DND-41 (cell line): ENCODE measurements at regions not wholly inside any gene's neighbourhood (a gene's known extent, or its start where the extent isn't known, plus 50 kb on each side); places are given as distances from the start of the nearest gene placed in this dataset.

Experiments
- ATAC-seq: fragments of 200-7000 bp; cut with Tn5 transposase; 3 replicates; pipeline ENCODE4 v1.9.1; 2021; ENCODE audit warnings: low read depth; ENCODE audit not compliant: insufficient read depth
- DNase-seq: peaks from one replicate; pipeline ENCODE4 v3.0.0-alpha.2; 2020
- H2AFZ ChIP-seq: 2 replicates; pipeline ENCODE4 v1.6.0; 2012; ENCODE audit warnings: low read depth, low read length
- H3K27ac ChIP-seq: 2 replicates; pipeline ENCODE4 v1.5.1; 2012; ENCODE audit warnings: low read length, inconsistent platforms
- H3K27me3 ChIP-seq: fragments of 200-600 bp; sonication (generic); 2 replicates; pipeline ENCODE4 v1.6.0; 2012; ENCODE audit warnings: low read length, mild to moderate bottlenecking, inconsistent platforms; ENCODE audit not compliant: insufficient read depth, poor library complexity
- H3K36me3 ChIP-seq: 2 replicates; pipeline ENCODE4 v1.5.1; 2012; ENCODE audit warnings: low read length, inconsistent platforms; ENCODE audit not compliant: insufficient read depth
- H3K4me1 ChIP-seq: 2 replicates; pipeline ENCODE4 v1.5.1; 2012; ENCODE audit warnings: mild to moderate bottlenecking, low read length; ENCODE audit not compliant: insufficient read depth
- H3K4me2 ChIP-seq: 2 replicates; pipeline ENCODE4 v1.6.0; 2012; ENCODE audit warnings: mild to moderate bottlenecking, moderate library complexity, low read length, inconsistent platforms; ENCODE audit not compliant: insufficient read depth
- H3K4me3 ChIP-seq, 2 experiments: fragments of 200-600 bp in 1 of 2; shearing (Covaris generic) in 1 of 2; 2 replicates each; pipeline ENCODE4 v1.5.1; 2012 to 2016; ENCODE audit warnings: inconsistent platforms in 2 of 2, low read length in 2 of 2, mild to moderate bottlenecking in 2 of 2, low read depth in 1 of 2, moderate library complexity in 1 of 2
- H3K79me2 ChIP-seq: 2 replicates; pipeline ENCODE4 v1.6.0; 2012; ENCODE audit warnings: low read length, inconsistent platforms; ENCODE audit not compliant: insufficient read depth
- H3K9ac ChIP-seq: 2 replicates; pipeline ENCODE4 v1.6.0; 2012; ENCODE audit warnings: low read depth, mild to moderate bottlenecking, inconsistent platforms, low read length, moderate library complexity
- H3K9me3 ChIP-seq: 2 replicates; pipeline ENCODE4 v1.5.1; 2012; ENCODE audit warnings: low read length, moderate library complexity, mild to moderate bottlenecking, inconsistent platforms; ENCODE audit not compliant: insufficient read depth, severe bottlenecking
- H4K20me1 ChIP-seq: 2 replicates; pipeline ENCODE4 v1.6.0; 2012; ENCODE audit warnings: low read length; ENCODE audit not compliant: insufficient read depth
- CTCF ChIP-seq: IDR thresholded peaks from 2 replicates; pipeline ENCODE4 v1.5.1; 2012; ENCODE audit warnings: borderline replicate concordance, low read length, moderate library complexity, mild to moderate bottlenecking; ENCODE audit not compliant: poor library complexity, severe bottlenecking; ENCODE audit errors: extremely low read depth
- EZH2 ChIP-seq: IDR thresholded peaks from 3 replicates; pipeline ENCODE4 v1.6.1; 2012; ENCODE audit warnings: borderline replicate concordance, low read depth, mild to moderate bottlenecking, moderate library complexity, low read length, inconsistent platforms; ENCODE audit not compliant: severe bottlenecking

GRCh38 chr7:41244246-41244645 is 458.6 kb downstream of the INHBA start:
- ATAC-seq, result no peak

GRCh38 chr7:41241641-41242040 is 461.2 kb downstream of the INHBA start:
- Histone ChIP-seq H3K27ac (no peak overlapping the region), H3K36me3 (no peaks in the 10 kb centered on the region), H2AFZ (no peak overlapping the region), H4K20me1 (no peaks in the 10 kb centered on the region), H3K4me3 (no peak overlapping the region), H3K4me2 (no peak overlapping the region), H3K27me3 (no peaks in the 10 kb centered on the region), H3K9me3 (no peaks in the 10 kb centered on the region), H3K9ac (no peak overlapping the region), H3K4me1 (no peaks in the 10 kb centered on the region), H3K79me2 (no peaks in the 10 kb centered on the region)
- no peak for ATAC-seq
- TF ChIP-seq CTCF (no peak), EZH2 (no peak)
- no peak for DNase-seq

More at GRCh38 chr7:41244246-41244645, 458.6 kb downstream of the INHBA start:
- Histone ChIP-seq H3K27me3 (no peaks in the 10 kb centered on the region), H3K4me2 (no peak overlapping the region), H3K27ac (no peak overlapping the region), H4K20me1 (no peaks in the 10 kb centered on the region), H3K9me3 (no peaks in the 10 kb centered on the region), H3K4me1 (no peaks in the 10 kb centered on the region), H3K9ac (no peak overlapping the region), H2AFZ (no peak overlapping the region), H3K79me2 (no peaks in the 10 kb centered on the region), H3K36me3 (no peaks in the 10 kb centered on the region), H3K4me3 (no peak overlapping the region)
- DNase-seq, result no peak
- TF ChIP-seq EZH2, result no peak
- no peak for TF ChIP-seq CTCF

GRCh38 chr7:41239596-41239995 is 463.3 kb downstream of the INHBA start:
- H3K36me3 ChIP-seq, result no peaks in the 10 kb centered on the region
- no peaks in the 10 kb centered on the region for H3K9me3 ChIP-seq
- DNase-seq, result no peak
- TF ChIP-seq CTCF, result no peak
- TF ChIP-seq EZH2, result no peak
- no peaks in the 10 kb centered on the region for H3K27me3 ChIP-seq
- H4K20me1 ChIP-seq, result no peaks in the 10 kb centered on the region
- no peak overlapping the region for H3K9ac ChIP-seq
- no peaks in the 10 kb centered on the region for H3K79me2 ChIP-seq
- no peak overlapping the region for H3K4me2 ChIP-seq
- no peak overlapping the region for H3K27ac ChIP-seq
- ATAC-seq, result no peak
- H3K4me3 ChIP-seq, result no peak overlapping the region
- no peaks in the 10 kb centered on the region for H3K4me1 ChIP-seq
- H2AFZ ChIP-seq, result no peak overlapping the region

- H3K4me3 ChIP-seq, result no peak overlapping the region
- H3K4me1 ChIP-seq, result no peaks in the 10 kb centered on the region
- no peak overlapping the region for H2AFZ ChIP-seq
- H3K27ac ChIP-seq, result no peak overlapping the region
- no peak for DNase-seq
- no peaks in the 10 kb centered on the region for H4K20me1 ChIP-seq
- no peaks in the 10 kb centered on the region for H3K27me3 ChIP-seq
- H3K79me2 ChIP-seq, result no peaks in the 10 kb centered on the region
- H3K9me3 ChIP-seq, result no peaks in the 10 kb centered on the region
- H3K9ac ChIP-seq, result no peak overlapping the region
- TF ChIP-seq CTCF, result no peak
- TF ChIP-seq EZH2, result no peak
- no peak overlapping the region for H3K4me2 ChIP-seq
- no peak for ATAC-seq
- no peaks in the 10 kb centered on the region for H3K36me3 ChIP-seq
Observed at GRCh38 chr7:41238851-41239331, 464.0 kb downstream of the INHBA start.
